Activated CD4-positive, alpha-beta T cell treated with anti-CD3 and anti-CD28 coated beads, Interleukin-2, Interleukin-6, amounts not matched to agents 100 ng/mL and 50 ng/mL, durations not matched to agents 16 hours and 8 hours (primary cell): ENCODE measurements at regions not wholly inside any gene's neighbourhood (a gene's known extent, or its start where the extent isn't known, plus 50 kb on each side); places are given as distances from the start of the nearest gene placed in this dataset.
"Not testable (repeated sequence)": the region's sequence is repeated elsewhere in the genome, so short reads cannot be mapped to it uniquely, and the experiment has no call there.

Source experiments
- DNase-seq: peaks from one replicate; pipeline ENCODE4 v3.0.0-alpha.2; 2020

DNA sequence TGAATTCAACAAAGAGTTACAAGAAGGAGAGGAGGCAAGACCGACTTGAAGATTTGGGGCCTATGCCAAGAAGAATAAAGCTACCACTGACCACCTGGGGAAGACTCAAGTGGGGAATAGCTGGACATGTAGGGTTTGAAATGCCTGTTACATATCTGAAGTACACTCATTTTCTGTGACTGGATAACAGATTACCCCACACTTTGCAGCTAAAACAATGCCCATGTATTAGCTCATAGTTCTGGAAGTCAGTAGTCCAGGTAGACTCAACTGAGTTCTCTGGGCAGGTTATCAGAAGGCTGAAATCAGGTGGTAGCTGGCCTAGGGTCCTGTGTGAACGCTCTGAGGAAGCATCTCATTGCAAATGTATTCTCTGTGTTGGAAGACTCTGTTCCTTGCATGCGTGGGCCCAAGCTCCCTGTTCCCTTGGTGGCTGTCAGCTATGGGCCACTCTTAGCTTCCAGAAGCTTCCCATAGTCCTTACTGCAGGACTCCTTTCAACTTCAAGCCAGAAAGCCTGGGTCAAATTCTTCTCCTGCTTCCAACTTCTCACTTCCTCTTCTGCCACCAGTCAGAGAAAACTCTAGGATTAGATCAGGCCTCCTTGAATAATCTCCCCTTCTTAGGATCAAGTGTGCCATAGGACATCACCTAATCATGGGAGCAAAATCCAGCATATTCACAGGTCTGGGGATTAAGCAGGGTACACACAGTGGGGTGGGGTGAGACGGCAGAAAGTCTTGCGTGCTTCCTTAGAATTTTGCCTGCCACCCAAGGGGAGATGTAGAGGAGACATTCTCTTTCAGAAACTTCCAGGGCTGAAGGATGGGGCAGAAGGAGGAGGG, 187.8 kb downstream of the SHQ1 start:
- no peak for DNase-seq

DNA sequence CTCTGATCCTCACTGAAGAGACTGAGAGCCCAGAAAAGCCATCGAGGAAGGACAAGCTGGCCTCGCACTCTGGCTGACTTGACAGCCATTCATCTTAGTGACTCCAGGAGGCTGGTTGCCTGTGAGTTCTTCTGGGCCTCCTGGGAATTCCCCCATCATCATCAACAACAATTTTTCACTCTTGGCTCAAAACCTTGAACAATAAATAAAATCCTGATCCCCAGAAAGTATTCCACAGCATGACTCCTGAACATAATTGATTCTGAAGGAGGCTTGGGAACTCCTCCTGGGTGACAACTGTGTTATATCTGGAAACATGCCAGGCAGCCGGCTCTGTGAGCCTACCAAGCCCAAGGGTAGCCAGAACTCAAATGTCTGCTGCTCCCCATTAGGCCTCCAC, 188.6 kb downstream of the SHQ1 start:
- DNase-seq: no peak

DNA sequence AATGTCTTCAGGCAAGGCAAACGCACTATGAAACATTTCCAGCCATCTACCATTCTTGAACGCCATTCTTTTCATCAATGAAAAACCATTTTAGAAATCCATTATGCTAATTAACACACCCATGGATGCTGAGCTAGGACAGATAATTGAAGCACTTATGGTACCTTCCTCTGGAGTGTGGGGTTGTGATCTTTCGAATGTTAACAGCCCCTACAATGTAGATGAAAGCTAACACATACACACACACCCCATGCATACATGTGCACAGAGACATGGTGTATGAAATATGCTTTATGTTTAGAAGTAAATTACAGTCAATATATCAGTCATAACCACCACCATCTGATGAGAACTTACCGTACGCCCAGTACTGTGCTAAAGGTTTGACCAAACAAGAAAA, 189.1 kb downstream of the SHQ1 start:
- no peak for DNase-seq

DNA sequence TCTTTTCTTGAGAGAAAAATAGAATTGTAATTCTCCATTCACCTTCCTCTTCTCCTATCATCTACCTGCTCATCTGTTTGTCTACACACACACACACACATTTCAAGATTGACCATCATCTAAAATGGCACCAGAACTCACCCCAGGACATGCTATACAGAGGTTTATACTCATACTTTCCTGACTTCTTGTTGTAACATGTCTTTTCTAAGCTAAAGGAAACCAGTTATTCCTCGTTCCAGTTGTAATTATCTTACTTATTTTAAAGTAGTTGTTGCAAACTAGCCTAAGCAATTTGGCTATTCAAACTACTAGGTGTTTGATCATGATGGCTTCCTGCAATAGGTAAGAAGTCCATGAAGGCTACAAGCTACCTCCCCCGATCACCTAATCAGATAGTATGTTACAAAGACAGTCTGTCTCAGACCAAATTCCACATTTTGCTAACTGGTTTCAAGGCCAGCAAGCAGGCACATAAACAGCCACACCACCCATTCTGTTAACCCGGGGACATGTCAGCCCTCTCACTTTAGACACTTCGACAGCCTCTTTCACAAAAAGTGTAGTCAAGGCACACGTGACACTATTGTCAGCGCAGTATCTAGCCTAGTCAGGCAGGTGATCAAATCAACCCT, 189.7 kb downstream of the SHQ1 start:
- DNase-seq: no peak

DNA sequence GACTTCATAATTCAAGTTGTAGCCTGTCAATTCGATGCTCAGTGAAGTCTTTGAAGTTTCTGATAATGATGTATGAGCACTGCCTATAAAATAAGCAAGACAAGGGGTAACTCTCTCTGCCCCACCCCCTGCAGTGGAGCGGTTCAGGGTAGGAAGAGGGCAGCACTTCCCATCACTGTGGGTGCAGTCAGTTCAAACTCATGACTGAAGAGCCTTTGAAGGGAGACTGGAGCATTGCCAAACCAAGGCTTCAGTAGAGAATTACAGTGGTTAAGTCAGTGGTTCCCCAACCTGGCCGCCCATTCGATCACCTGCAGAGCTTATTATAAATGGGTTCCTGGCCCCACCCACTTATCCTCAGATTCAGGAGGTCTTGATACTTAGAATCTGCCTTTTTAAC, 190.6 kb downstream of the SHQ1 start:
- no peak for DNase-seq

DNA sequence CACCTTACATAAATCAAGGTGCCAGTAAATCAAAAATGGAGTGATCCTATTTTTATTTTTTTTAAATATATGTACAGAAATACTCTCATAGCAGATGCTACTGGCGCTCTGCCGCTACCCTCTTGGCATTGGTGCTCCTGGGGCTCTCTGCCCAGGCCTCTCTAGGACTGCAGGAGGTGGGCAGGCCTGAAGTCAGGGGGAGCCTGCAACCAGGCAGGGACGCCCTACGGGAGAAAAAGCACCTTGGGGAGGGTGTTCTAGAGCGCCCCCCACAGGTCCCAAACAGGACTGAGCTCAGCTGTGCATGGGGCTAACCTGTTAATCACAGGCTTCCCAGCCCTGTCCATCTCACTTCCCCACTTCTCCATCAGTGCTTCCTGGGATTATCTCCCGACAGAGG, 192.5 kb downstream of the SHQ1 start:
- no peak for DNase-seq

DNA sequence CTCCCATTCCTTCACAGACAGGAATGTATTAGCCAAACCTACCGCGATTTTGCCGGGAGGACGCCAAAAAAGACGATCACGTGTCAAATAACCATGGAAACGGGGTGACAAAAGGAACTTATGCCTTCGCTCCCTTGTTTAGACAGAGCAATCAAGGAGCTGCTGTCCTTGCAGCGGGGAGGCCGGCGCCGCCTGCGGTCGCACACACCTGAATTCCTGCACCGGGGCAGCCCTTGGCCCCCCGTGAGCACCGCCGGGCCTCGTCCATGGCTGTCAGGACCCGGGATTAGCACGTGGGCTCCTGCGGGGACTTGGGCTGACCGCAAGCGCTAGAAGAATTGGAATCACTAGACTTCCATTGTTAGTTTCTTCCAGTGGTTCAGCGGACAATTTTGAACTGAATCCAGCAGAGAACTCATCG, 193.1 kb downstream of the SHQ1 start:
- no peak for DNase-seq

DNA sequence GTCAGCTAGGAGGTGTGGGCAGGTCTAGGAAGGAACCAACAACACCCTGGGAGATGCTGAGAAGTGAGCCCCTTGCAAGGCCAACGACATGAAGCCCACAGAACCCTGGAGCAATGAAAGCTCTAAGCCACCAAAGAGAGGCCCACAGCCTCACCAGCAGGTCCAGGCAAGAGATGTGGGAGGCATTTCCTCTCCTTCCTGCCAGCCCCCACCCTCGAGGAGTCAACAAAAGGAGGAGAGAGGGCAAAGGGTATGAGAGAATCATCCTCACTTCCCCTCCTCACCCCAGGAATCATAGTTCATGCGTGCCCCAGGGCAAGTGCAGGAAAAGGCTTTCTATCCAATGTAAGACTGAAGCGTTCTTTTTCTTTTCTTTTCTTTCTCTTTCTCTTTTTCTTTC, 195.8 kb downstream of the SHQ1 start:
- no peak for DNase-seq

DNA sequence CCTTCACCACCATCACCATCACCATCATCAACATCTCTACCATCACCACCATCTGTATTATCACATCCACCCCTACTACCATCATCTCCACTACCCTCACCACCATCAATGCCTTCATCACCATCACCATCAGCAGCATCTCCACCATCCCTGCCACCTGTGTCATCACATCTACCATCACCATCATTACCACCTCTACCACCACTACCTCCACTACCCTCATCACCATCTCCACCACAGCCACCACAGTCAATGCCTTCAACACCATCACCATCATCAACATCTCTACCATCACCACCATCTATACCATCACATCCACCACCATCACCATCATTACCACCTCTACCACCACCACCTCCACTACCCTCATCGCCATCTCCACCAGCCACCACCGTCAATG, 196.7 kb downstream of the SHQ1 start:
- no peak for DNase-seq

DNA sequence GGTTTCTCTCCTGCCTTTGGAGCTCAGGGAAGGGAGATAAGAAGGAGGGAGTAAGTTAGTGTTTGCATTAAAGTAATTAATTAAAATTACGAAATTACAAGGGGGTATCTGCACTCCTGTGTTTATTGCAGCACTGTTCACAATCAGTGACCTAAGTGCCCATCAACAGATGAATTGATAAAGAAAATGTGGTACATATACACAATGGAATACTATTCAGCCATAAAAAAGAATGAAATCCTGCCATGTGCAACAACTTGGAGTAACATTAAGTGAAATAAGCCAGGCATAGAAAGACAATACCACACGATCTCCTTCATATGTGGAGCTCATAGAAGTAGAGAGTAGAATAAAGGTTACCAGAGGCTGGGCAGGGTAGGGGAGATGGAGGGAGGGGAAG, 202.0 kb downstream of the SHQ1 start:
- DNase-seq: no peak

DNA sequence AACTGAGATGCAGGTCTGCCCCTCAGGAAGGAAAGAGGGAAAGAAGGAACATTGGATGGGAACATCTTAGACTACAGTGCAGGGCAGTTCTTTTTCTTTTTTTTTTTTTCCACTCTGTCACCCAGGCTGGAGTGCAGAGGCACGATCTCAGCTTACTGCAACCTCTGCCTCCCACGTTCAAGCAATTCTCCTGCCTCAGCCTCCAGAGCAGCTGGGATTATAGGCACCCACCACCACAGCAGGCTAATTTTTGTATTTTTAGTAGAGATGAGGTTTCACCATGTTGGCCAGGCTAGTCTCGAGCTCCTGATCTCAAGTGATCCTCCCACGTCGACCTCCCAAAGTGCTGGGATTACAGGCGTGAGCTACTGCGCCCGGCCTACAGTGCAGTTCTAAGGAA, 204.6 kb downstream of the SHQ1 start:
- not testable (repeated sequence) for DNase-seq

DNA sequence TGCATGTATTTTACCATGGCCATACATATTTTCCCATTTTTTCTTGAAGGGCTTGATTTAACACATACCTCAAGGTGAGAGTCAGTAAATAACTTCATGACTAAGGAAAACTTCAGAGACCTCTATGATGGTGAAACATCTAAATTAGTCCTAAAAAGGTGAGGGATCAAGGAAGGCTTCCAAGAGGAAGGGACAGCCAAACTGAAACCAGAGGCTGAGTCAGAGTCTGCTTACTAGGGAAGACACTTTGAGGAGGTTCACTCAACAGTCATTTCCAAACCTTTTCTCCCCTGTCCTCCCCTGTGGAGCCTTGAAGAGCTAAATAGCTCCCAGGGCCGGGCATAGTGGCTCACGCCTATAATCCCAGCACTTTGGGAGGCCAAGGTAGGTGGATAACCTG, 206.6 kb downstream of the SHQ1 start:
- peak; percentile 17 for DNase-seq

DNA sequence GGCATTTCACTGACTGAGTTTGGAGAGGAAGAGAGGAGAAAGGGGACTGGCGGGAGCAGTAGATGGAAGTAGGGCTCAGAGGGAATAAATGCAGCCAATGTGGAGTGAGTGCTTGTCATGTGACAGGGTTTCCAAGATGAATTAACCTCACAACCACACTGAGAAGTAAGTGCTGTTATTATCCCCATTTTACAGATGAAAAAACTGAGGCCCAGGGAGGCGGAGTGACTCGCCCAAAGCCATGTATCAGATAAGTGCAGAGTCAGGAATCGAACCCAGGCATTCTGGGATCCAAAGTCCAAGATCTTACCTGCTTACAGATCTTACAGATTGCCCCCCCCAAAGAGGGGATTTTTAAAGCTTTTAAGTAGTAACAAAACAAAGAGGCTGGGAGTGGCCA, 207.2 kb downstream of the SHQ1 start:
- no peak for DNase-seq

DNA sequence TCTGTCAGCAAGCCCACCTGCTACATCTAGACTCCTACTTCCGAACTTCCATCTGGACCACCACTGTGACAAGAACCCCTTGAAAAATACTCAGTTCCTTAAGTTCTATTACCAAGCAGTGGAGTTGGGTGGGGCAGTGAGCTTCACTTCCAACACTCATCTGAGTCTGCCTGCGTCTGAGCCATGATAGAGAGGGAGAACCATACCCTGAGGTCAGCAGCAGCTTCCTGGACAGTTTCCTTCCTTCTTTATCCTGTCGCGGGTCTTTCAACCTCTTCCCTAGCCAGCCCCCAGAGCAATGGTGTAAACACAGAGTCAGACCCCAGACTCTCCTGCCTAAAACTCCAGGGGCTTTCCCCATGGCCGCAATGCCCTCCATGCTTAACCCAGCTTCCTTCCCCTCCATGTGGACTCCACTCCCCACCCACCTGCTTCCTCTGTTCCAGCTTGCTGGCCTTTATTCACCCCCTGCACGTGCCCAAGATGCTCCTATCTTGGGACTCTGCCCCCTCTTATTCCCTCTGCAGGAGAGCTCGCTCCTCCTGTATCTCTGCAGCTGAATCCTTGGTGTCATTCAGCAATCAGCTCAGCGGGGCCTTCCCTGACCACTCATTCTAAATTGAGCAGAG, 211.2 kb downstream of the SHQ1 start:
- DNase-seq: no peak

DNA sequence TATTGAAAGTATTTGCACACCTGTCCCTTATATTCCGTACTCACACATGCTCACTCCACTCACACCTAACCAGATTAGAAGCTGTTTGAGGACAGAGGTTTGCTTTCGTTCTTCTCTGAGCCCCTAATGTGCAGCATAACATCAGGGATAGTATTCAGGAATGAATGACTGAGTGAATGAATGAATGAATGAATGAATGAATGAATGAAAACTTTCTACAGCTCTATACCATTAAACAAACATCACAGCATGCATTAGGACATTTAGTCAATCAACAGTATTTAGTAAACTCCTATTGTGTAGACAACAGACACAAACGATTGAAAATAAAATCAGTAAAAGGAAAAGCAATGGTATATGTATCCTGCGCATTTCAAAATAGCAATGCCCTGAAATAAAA, 212.7 kb downstream of the SHQ1 start:
- DNase-seq: no peak

DNA sequence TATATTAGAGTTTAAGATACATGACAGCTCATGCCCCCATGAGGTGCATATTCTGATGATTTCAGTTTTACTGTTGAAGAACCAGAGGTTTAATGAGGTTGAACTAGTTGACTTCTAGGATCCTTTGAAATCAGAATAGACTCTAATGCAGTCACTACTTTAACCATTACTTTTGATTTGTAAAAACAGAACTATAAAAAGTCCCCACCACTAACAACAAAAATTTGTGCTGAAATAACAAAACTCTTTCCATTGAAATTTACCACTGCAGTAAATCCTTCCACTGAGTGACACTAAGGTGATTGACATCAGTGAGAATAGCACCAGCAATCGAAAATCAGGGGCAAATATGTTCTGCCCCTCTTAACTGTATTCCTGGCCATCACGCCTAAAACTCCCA, 214.1 kb downstream of the SHQ1 start:
- DNase-seq: peak; percentile 71

DNA sequence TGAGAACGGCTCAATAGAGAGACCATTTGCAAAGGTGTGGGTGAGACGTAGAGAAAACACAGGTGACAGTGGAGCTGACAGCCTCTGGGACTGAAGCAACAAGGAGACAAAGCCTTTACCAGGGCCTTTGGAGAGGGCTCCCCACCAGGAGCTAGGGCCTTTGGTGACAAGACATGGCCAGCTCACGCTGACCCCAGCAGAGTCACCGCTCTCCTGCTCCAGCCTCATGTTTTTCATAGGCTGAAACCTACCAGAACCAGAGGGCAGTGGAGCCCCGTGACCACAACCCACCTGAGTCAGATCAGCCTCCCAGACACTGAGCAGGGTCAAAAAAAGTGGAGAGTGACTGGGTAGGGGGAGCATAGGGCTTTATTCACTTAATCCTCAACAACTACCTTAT, 214.7 kb downstream of the SHQ1 start:
- DNase-seq: peak; percentile 48

DNA sequence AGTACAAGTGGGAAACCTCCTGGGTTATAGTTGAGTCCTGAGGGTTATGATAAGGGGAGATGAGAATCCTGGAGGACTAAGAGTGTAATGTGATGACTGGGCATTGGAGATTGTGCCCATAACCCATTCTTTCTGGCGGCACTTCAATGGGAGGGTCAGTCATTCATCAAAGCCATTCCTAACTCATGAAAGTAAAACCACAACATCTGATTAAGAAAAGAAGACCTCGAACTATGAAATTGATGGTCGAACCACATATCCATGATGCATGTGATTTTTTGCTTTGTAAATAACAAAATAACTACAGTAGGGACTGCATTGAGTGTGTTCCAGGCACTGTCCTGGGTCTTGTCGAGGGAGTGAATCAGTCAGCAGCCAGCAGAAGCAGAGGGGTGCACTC, 215.1 kb downstream of the SHQ1 start:
- peak; percentile 15 for DNase-seq

DNA sequence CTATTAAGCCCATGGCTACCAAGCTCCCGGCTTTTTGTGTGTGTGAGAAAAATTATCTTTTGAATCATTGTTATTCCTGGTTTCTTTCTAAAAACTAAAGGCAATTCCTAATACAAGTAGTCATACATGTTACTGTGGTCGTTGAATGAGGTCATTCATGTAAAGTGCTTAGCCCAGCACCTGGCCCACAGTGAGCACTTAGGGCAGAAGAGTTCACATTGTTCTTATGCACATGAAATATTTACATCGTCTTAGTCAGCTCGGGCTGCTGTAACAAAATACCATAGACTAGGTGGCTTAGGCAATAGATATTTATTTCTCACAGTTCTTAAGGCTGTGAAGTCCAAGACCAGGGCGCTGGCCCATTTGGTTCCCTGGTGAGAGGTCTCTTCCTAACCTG, 216.1 kb downstream of the SHQ1 start:
- DNase-seq: no peak

DNA sequence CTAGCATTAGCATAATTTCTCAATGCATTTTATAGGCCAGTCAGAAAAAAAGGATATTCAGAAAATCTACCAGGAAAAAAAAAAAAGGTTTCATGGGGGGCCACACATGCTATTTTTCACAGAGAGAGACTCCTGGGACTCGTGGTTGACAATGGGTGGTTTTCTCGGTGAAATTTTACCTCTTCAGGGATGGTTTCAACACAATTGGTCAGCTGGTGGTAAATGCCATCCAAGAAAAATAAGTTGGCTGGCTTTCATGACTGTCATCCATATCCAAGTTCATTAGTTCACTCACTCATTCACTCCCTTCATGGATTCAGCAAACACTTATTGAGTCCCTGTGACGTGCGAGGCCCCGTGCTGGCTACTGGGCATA, 217.3 kb downstream of the SHQ1 start:
- DNase-seq: no peak

DNA sequence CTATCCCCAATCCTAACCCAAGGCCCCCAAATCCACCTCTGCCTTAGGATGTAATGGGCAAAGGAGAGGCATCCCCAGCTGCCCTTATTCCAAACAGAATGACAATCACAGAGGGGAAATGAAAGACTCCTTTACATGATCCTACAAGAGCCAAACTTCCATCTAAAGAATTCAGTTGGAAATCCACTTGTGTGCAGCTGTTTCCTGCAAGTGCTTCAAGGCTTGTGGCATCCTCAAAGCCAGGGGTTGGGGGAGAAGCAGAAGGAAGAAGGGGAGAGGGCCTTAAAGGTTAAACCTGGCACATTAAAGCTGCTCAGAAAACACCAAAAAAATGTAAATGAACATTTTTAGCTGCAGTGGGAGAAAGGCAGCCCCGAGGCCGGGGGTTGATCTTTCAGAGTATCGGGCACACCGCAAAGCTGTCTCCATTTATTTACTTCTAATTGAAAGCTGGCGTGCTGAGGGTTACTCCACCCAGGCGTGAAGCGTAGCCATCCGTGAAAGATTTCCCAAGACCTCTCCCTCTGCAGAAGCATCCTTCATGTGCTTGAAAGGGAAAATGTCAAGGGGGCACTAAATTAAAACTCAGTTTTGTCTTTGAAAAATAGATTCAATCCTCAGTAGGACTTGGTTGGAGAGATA, 217.8 kb downstream of the SHQ1 start:
- DNase-seq: no peak

DNA sequence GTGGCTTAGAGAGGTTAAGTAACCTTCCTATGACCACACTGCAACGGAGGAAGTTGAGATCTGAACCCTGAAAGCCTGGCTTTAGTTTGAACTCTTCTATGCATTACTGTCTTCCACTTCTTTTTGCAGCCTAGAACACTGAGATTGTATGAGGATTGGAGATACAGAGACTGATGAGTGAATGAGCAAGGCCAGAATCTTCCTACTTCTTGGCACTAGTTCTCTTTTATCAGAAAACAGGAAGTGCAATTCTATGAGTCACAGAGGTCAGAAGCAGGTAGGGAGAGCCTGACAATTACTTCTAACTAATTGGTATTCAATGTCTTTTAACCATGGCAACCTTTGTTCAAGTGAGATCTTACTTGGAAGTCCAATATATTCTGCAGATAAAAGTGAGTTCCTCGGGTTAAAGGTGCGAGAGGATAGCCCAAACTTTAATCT, 219.0 kb downstream of the SHQ1 start:
- DNase-seq: peak; percentile 66

DNA sequence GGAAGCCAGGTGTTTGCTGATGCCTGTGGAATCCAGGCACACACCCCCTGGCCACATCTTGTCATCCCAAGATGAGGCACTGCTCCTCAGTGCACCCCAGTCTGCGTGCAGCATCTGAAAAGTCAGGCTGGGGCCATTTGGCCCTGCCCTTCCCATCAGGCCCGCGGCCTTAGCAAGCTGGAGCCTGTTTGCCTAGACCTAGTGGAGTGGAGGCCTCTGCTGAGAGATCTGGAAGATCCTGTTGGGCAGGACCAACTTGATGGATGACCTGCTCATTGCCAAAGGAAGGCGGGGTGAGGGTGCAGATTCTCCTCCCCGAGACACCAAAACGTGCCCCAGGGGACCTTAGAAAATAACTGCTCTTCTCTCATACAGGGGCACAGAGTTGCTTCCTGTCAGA, 220.2 kb downstream of the SHQ1 start:
- DNase-seq: no peak

DNA sequence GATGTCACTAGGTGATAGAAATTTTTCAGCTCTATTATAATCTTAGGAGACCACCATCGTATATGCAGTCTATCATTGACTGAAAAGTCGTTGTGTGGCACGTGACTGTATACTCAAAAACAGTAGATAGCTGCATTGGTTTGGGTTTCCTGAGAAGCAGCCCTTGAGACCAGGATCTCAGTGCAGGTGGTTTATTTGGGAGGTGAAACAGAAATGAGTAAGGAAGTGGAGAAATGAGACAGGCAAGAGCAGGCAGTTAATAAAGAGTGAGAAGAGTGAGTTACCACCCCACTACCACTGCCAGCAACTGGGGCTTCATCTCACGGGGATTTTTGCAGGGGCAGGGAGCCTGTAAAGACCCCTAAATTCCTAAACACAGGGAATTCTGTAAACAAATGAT, 221.0 kb downstream of the SHQ1 start:
- peak; percentile 71 for DNase-seq
